Body of pancreas (tissue), 4 donors: ENCODE measurements at regions not wholly inside any gene's neighbourhood (a gene's known extent, or its start where the extent isn't known, plus 50 kb on each side); places are given as distances from the start of the nearest gene placed in this dataset.
"Not testable (repeated sequence)": the region's sequence is repeated elsewhere in the genome, so short reads cannot be mapped to it uniquely, and the experiment has no call there.

Source experiments
- CTCF ChIP-seq, 7 experiments: fragments of 450-650 bp in 4 of 7; fragments of 200-600 bp in 3 of 7; sonication (generic) in 3 of 7; IDR thresholded peaks; one replicate each; pipeline ENCODE4 v1.5.1; 2016 to 2019; ENCODE audit warnings: antibody characterized with exemption in 7 of 7
- POLR2A ChIP-seq, 3 donors: fragments of 450-650 bp; IDR thresholded peaks; one replicate each; pipeline ENCODE4 v1.6.1; 2016; ENCODE audit warnings: antibody characterized with exemption in 3 of 3, mild to moderate bottlenecking in 2 of 3

GRCh38 chr5:130500495-130500894, 596.2 kb downstream of the CHSY3 start:
- not testable (repeated sequence) for TF ChIP-seq CTCF, POLR2A (IDR thresholded peaks at IDR 0.05)
